Muscle of leg (tissue), 3 donors: ENCODE measurements at regions not wholly inside any gene's neighbourhood (a gene's known extent, or its start where the extent isn't known, plus 50 kb on each side); places are given as distances from the start of the nearest gene placed in this dataset.

Source experiments
- DNase-seq: peaks from one replicate; pipeline ENCODE4 v3.0.0; 2013
- H3K27ac ChIP-seq: one replicate; pipeline ENCODE4 v1.5.1; 2013; ENCODE audit warnings: mild to moderate bottlenecking, low read length, control low read depth
- H3K27me3 ChIP-seq: one replicate; pipeline ENCODE4 v1.6.1; 2013; ENCODE audit warnings: low read length; ENCODE audit not compliant: control insufficient read depth, insufficient read depth
- H3K36me3 ChIP-seq: one replicate; pipeline ENCODE4 v1.6.1; 2013; ENCODE audit warnings: low read length; ENCODE audit not compliant: control insufficient read depth, insufficient read depth
- H3K4me1 ChIP-seq: one replicate; pipeline ENCODE4 v1.6.1; 2013; ENCODE audit warnings: low read length; ENCODE audit not compliant: control insufficient read depth, insufficient read depth
- H3K4me3 ChIP-seq: one replicate; pipeline ENCODE4 v1.5.1; 2013; ENCODE audit warnings: low read length, control low read depth
- H3K9me3 ChIP-seq: replicated peaks from 2 replicates; pipeline ENCODE4 v1.6.1; 2013; ENCODE audit warnings: low read depth, low read length; ENCODE audit not compliant: control insufficient read depth
- WGBS: methylation state at CpG from one replicate; pipeline ENCODE4 v1.1.5; 2013; ENCODE audit warnings: missing lambda C conversion rate; ENCODE audit not compliant: insufficient coverage; 5-methylcytosine and 5-hydroxymethylcytosine counted together

- Histone ChIP-seq H3K4me3 (no peak overlapping the region), H3K27me3 (no peaks in the 10 kb centered on the region), H3K36me3 (no peaks in the 10 kb centered on the region), H3K27ac (peak overlapping the region; percentile 78), H3K4me1 (peaks cover 2% of the 10 kb centered on the region), H3K9me3 (no peaks in the 10 kb centered on the region)
- peak; percentile 48 for DNase-seq
- no CpG with 5 or more reads among the region's 2 CpGs for WGBS
Observed at GRCh38 chr1:117261424-117261785, 50.7 kb upstream of the VTCN1 start.

GRCh38 chr1:117260761-117261423 is 50.2 kb upstream of the VTCN1 start:
- peak; percentile 73 for DNase-seq
- Histone ChIP-seq H3K36me3 (no peaks in the 10 kb centered on the region), H3K9me3 (no peaks in the 10 kb centered on the region), H3K27ac (peak overlapping the region; percentile 78), H3K27me3 (no peaks in the 10 kb centered on the region), H3K4me3 (no peak overlapping the region), H3K4me1 (peaks cover 5% of the 10 kb centered on the region)
- 43% methylated on average over 1 of the region's 4 CpGs for WGBS
